Limb (tissue), 2 donors: ENCODE measurements at regions not wholly inside any gene's neighbourhood (a gene's known extent, or its start where the extent isn't known, plus 50 kb on each side); places are given as distances from the start of the nearest gene placed in this dataset.

Experiments used
- DNase-seq, 2 donors: peaks; one replicate each; pipeline ENCODE4 v3.0.0-alpha.2; 2016; ENCODE audit errors: extremely low spot score in 2 of 2

- no peak for DNase-seq
These were observed 199.1 kb upstream of the SLC14A2 start for GRCh38 chr18:45416168-45416567.

DNA sequence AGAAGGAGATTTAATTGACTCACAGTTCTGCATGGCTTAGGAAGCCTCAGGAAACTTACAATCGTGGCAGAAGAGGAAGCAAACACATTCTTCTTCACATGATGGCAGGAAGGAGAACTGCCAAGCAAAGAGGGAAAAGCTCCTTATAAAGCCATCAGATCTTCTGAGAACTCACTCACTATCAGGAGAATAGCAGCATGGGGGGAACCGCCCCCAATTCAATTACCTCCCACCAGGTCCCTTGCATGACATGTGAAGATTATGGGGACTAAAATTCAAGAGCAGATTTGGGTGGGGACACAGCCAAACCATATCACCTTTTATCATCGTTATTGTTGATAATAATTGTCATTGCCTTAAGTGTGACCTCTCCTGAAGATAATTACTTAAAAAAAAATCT is 197.9 kb upstream of the SLC14A2 start:
- DNase-seq, result no peak

- no peak for DNase-seq
These were observed 191.6 kb upstream of the SLC14A2 start for GRCh38 chr18:45423659-45424058.

DNA sequence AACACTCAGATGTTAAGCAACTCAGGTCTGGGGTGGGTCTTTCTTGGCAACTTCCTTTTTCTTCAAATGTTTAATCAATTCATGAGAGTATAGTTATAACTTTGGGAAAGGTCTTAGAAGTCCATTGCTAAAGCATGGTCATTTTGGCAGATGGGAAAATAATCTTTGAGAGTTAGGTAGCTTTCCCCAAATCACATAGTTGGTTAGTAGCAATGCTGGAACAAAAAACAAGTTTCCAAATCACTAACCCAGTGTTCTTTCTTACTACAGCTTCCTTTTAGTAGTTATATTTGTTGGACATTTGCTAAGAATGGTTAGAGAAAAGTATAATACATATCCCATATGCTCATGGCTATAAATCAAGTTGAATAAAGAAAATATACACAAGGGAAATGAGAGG is 185.2 kb upstream of the SLC14A2 start:
- DNase-seq, result peak in 1 of 2 donors; percentile 38

- DNase-seq, result no peak
These were observed 179.5 kb upstream of the SLC14A2 start for GRCh38 chr18:45435810-45436209.

GRCh38 chr18:45437366-45437765 is 177.9 kb upstream of the SLC14A2 start:
- no peak for DNase-seq

GRCh38 chr18:45439851-45440645 is 175.2 kb upstream of the SLC14A2 start:
- DNase-seq, result no peak

DNA sequence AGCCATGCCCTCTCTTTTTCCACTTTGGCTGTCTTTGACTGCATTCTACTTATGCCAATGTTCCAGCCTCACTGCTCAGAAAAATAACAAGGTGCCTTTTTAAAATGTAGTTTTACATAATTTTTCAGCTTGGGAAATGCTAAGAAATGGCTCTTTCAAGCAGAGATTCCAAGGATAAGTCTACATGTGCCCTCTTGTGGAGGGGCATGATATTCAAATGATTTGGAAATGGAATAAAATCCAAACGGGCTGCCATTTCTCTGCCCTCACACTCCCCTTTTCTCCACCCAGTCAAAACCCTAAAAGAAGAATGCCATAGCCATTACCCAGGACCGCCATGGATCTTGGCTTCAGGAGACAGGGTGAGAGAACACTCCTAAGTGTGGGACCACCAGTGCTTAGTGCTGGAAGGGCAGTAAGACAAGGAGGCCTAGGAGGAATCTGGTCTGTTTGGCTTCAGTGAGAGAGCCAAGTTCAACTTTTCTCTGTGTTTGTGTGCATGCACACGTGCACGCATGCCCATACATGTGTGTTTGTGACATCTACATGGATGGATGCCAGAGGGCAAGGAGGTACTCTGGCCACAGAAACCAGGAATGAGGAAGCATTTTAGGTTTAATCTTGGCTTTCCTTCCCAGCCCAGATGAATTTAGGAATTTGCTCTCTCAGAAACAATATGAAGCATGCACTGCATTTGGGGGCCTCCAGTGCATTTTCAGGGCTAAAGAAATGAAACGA is 174.0 kb upstream of the SLC14A2 start:
- DNase-seq, result no peak

- DNase-seq, result no peak
These were observed 171.2 kb upstream of the SLC14A2 start for GRCh38 chr18:45444040-45444439.

GRCh38 chr18:45447355-45448265 is 167.7 kb upstream of the SLC14A2 start:
- DNase-seq, result no peak

DNA sequence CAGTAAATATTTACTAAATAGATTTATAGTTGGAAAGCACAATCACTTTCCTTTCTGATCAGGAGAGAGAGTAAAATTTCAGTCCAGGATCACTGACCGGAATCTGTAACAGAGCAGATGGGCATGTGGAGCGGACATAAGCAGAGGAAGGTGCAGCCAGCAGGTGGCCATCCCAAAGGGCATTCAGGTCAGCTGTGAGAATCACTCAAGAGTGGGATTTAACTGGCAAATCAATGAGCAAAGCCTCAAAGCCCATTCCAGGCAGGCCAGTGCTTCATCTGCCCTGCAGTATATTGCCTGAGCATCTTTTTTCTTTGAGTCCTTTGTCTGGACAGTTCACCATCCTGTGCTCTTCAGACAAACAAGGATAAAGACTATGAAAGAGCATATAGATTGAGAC is 166.4 kb upstream of the SLC14A2 start:
- no peak for DNase-seq

GRCh38 chr18:45449418-45450227 is 165.7 kb upstream of the SLC14A2 start:
- DNase-seq, result peak; percentile 72 to 77

- DNase-seq, result no peak
These were observed 158.9 kb upstream of the SLC14A2 start for GRCh38 chr18:45456090-45457021.

GRCh38 chr18:45458033-45458432 is 157.2 kb upstream of the SLC14A2 start:
- DNase-seq, result no peak

GRCh38 chr18:45462179-45462578 is 153.1 kb upstream of the SLC14A2 start:
- DNase-seq, result no peak

- DNase-seq, result no peak
These were observed 151.8 kb upstream of the SLC14A2 start for GRCh38 chr18:45463451-45463850.

DNA sequence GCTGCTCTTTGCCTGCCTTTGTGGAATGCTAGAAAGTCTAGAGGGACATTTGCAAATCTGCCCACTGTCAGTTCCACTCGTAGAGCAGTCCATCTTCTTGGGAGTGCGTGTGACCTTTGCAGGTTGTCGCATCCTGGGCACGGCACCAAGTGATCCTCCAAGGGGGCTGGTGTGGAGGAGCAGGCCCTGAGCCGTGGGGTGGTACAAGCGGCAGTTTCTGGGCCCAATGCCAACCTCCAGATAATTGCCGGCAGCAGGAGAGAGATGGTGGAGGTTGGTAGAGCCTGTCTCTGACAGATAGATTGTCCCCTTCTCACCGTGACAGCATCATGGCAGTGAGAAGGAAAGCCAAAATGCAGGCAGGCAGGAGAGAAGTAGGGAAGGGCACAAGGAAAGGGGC is 150.7 kb upstream of the SLC14A2 start:
- DNase-seq, result peak in 1 of 2 donors; percentile 49

DNA sequence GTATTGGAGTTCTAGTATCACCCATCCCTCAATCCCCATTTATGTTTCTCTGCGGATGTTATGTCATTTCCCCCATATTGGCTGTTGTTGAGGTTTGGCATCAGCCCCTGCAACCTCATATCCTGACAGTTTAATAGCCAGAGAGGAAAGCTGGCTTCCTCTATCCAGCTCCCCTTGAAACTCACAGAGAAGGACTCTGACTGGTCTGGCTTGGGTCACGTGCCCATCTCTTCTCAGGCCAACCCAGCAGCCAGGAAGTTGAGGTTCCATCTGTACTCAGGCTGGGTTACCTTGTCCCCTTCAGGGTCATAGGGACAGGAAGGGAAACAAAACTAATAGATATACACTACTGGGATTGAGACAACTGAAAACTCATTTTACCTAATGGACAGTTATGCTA is 148.0 kb upstream of the SLC14A2 start:
- DNase-seq, result no peak

- DNase-seq, result no peak
These were observed 147.3 kb upstream of the SLC14A2 start for GRCh38 chr18:45467945-45468344.

GRCh38 chr18:45478889-45479288 is 136.4 kb upstream of the SLC14A2 start:
- no peak for DNase-seq
